CD4-positive, alpha-beta T cell treated with Interleukin-17A for 1 hour (primary cell): ENCODE measurements at regions not wholly inside any gene's neighbourhood (a gene's known extent, or its start where the extent isn't known, plus 50 kb on each side); places are given as distances from the start of the nearest gene placed in this dataset.
"Not testable (repeated sequence)": the region's sequence is repeated elsewhere in the genome, so short reads cannot be mapped to it uniquely, and the experiment has no call there.

Experiments
- DNase-seq: peaks from one replicate; pipeline ENCODE4 v3.0.0-alpha.2; 2020

- no peak for DNase-seq
These were observed 210.9 kb upstream of the SPRY2 start for GRCh38 chr13:80551650-80552497.

GRCh38 chr13:80550971-80551441 lies 210.1 kb upstream of the SPRY2 start:
- no peak for DNase-seq

GRCh38 chr13:80548915-80549314 lies 208.0 kb upstream of the SPRY2 start:
- no peak for DNase-seq

DNA sequence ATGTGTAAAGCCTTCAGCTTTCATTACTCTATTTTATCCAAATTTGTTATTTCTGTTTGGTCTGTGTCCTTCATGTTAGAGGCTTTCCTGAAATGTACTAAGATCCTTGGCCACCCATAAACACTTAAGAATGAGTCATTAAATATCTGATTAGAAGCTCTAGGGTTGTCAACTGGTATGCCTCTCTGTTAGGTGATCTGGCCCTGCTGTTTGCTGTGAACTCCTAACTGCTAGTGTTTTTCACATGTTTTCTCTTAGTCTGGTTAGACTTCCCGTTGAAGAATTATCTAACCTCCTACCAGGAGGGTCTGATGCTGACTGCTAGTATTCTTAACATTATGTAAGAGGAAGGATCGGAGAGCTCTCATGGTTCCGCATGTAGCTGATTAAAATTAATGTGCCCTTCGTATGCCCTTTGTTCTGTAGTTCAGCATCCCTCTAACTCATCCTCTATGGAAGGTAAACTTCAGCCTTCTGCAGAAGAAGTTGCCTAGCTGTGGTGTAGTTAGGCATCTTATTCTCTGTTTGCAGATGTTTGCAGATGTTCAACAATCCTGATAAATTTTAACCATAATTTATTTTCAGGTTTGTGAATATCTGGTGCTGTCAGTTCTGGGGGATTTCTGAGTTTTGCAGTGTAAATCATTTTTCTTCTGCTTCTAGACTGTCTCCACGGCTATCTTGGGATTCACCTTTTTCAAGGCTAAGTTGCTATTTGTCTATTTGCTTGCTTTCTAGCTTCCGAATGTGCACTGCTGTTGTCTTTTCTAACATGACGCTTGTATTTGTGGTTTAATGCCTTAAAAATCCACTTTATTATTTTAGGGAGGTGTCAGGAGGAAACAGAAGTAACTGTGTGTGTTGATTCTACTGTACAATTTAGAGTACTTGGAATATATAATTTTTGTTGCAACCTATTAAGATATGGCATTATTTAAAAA lies 207.2 kb upstream of the SPRY2 start:
- DNase-seq = no peak

DNA sequence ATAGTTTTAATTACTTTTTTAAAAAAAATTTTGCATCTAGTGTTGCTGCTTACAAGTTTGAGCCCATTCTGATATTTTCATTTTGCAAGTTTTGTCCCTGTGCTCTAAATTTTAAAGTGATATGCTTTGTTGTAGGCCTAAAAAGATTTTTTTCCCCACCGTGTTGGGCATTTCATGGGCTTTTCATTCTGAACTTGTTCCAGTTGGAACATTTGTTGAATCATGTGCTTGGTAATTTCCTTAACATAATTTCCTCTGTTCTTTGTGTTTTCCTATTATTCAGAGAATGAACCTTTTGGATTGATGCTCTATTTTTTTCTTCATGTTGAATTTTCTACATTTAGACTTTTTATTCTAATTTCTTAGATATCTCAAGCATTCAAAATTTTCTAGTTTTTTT lies 206.4 kb upstream of the SPRY2 start:
- no peak for DNase-seq

DNA sequence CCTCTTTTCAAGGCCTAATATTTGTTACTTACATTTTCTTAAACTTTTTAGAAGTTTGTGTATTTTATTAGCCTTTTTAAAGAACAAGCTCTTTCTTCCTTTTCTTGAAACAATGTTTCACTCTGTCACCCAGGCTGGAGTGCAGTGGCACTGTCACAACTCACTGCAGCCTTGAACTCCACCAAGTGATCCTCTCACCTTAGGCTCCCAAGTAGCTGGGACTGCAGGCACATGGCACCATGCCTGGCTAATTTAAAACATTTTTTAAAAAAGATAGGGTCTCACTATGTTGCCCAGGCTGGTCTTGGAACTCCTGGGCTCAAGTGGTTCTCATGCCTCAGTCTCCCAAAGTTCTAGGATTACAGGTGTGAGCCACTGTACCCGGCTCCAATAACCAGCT lies 192.2 kb upstream of the SPRY2 start:
- DNase-seq = no peak

DNA sequence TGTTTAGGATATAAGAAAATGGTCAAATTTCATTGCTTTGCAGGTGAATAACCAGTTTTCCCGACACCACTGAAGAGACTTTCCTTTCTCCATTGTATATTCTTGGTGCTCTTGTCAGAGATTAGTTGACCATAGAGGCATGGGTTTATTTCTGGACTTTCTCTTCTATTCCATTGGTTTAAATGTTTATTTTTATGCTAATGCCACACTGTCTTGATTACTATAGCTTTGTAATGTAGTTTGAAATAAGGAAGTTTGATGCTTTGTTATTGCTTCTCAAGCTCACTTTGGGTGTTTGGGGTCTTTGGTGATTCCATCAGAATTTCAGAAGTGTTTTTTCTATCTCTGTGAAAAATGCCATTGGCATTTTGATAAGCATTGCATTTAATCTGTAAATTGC lies 190.0 kb upstream of the SPRY2 start:
- no peak for DNase-seq

- DNase-seq = no peak
These were observed 189.3 kb upstream of the SPRY2 start for GRCh38 chr13:80530191-80530590.

DNA sequence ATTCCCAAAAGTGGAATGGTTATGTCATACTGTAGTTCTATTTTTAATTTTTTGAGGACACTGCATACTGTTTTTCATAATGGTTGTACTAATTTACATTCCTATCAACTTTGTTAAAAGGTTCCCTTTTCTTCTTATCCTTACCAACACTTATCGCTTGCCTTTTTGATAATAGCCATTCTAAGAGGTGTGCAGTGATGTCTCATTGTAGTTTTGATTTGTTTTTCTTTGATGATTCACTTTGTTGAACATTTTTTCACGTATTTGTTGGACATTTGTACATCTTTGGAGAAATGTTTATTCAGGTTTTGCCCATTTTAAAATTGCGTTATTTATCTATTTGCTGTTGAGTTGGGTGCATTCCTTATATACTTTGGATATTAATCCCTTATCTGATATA lies 188.8 kb upstream of the SPRY2 start:
- no peak for DNase-seq

DNA sequence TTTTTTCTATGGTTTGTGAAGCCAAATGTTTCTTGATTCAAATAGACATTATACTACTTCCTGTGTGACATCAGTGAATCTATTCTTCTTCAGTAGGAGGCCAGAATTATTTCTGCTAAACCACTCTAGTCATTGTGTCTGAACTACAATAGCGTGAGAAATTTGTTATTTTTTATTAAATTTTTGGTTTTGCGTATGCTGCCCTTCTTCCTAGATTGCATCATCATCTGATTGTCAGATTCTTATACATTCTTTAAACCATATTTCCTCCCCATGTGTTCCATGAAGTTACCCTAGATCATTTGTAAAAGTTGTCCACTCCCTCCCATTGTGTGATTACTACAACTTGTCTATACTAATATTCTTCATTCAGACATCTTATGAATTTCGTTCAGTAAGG lies 187.8 kb upstream of the SPRY2 start:
- DNase-seq = no peak

DNA sequence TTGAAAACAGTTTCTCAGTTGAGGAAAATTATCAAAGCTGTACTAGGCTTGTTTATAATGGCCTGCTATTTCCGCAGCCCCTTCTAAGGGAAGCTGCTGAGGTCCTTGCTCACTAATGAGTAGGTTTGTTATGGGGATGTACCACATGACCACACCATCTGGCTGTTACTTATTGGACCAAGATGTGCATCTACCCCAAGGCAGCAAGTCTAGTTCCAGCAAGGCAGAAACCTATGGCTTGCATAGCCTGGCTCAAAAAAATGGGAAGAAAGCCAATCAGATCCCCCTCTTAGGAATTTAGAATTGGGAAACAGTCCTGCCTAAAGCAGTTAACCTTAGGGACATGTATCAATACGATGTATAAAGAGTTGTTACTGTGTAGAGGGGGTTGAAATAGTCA lies 186.5 kb upstream of the SPRY2 start:
- no peak for DNase-seq

DNA sequence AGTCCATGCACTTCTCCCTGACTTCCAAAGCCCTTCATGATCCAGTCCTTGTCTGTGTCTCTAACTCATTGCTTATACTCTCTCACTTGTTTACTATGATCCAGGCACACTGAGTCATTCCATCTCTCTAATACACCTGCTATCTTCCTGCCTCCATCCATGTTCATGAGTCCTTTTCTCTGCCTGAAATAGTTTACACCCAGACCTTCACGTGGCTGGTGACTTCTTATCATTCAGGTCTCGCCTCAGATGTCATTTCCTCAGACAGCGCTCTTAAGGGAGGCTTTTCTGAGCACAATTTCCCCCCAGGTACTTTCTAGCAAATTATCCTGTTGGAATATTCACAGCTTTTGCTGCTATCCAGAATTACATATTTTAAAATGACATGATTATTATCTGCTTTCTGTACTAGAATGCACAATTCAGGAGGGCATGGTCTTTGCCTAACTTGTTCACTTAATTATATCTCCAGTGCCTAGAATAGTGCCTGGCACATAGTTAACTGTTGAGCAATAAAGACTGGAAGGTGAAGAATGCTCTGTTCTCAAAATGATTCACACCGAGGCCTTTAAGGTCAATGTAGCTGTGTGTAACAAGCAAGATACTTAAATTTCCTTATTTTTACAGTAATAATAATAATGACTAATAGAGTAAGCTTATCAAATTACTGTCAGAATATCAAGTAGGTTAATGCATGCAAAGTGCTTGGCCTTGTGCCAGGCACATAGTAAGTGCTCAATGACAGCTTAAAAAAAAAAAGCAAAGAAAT lies 183.7 kb upstream of the SPRY2 start:
- DNase-seq = no peak

DNA sequence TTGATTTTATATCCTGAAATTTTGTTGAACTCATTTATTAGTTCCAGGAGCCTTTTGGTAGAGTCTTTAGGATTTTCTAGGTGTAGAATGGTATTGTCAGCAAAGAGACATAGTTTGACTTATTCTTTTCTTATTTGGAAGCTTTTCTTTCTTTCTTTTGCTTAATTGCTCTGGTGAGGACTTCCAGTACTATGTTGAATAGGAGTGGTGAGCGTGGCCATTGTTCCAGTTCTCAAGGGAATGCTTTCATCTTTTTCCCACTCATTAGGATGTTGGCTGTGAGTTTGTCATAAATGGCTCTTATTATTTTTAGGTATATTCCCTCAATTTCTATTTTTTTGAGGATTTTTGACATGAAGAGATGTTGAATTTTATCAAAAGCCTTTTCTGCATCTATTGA lies 182.2 kb upstream of the SPRY2 start:
- no peak for DNase-seq

DNA sequence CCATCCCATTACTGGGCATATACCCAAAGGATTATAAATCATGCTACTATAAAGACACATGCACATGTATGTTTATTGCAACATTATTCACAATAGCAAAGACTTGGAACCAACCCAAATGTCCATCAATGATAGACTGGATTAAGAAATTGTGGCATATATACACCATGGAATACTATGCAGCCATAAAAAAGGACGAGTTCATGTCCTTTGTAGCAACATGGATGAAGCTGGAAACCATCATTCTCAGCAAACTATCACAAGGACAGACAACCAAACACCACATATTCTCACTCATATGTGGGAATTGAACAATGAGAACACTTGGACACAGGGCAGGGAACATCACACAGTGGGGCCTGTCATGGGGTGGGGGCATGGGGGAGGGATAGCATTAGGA lies 181.5 kb upstream of the SPRY2 start:
- DNase-seq = not testable (repeated sequence)

DNA sequence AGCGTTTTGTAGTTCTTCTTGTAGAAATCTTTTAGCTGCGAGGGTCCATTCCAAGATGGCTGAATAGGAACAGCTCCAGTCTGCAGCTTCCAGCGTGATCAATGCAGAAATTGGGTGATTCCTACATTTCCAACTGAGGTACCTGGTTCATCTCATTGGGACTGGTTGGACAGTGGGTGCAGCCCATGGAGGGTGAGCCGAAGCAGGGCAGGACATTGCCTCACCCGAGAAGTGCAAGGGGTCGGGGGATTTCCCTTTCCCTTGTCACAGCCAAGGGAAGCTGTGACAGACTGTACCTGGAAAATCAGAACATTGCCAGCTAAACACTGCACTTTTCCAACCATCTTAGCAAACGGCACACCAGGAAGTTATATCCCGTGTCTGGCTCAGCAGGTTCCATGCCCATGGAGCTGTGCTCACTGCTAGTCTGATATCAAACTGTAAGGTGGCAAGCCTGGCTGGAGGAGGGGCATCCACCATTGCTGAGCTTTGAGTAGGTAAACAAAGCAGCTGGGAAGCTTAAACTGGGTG lies 176.0 kb upstream of the SPRY2 start:
- no peak for DNase-seq

DNA sequence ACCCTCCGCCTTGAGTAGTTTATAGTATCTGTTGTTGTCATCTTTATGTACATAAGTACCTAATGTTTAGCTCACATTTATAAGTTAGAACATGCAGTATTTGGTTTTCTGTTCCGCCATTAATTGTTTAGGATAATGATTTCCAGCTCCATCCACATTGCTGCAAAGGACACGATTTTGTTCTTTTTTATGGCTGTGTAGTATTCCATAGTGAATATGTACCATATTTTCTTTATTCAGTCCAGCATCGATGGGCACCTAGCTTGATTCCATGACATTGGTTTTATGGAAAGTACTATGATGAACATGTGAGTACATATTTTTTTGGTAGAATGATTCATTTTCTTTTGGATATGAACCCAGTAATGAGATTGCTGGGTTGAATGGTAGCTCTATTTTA lies 174.4 kb upstream of the SPRY2 start:
- no peak for DNase-seq

DNA sequence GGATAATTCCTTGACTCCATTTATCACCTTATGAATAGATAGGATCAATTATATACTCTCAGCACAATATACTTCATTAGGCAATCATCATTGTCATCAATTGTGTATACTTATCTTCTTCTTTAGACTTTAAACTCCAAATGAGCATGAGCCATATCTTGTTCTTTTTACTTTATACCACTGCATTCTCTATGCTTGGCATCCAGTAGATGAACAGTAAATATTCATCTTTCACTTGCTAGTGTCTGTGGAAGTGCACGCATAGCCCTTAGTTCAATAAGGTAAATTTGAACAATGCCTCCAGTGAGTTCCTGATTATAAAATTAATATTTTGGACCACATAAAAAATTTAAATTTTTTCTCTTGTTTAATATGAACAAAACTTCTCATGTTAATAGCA lies 172.3 kb upstream of the SPRY2 start:
- DNase-seq = no peak

- no peak for DNase-seq
These were observed 169.8 kb upstream of the SPRY2 start for GRCh38 chr13:80510686-80511085.

- no peak for DNase-seq
These were observed 168.3 kb upstream of the SPRY2 start for GRCh38 chr13:80509264-80509663.

DNA sequence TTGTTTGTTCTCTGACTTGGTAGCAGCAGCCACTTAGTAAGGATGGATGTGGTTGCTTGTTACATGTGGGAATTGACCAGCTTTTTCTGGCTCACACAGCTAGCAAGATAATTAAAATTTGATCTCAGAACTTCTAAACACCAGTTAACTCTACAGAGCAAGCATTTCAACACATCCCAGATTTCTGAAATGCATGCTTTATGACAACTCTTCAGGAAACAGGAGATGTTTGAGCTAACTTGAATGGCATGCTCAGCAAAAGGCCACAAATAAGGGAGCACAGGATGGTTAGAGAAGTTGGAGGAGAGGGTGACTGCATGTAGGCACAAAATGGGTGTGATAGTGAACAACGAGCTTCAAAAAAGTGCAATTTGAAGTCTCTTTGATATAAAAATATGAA lies 167.1 kb upstream of the SPRY2 start:
- DNase-seq = no peak

GRCh38 chr13:80504453-80504852 lies 163.5 kb upstream of the SPRY2 start:
- DNase-seq = no peak

- DNase-seq = no peak
These were observed 161.4 kb upstream of the SPRY2 start for GRCh38 chr13:80502359-80502758.

- no peak for DNase-seq
These were observed 160.6 kb upstream of the SPRY2 start for GRCh38 chr13:80501556-80501955.
